HG02763 (cell line): ENCODE measurements at regions not wholly inside any gene's neighbourhood (a gene's known extent, or its start where the extent isn't known, plus 50 kb on each side); places are given as distances from the start of the nearest gene placed in this dataset.

ENCODE experiments used
- ATAC-seq: cut with Tn5 transposase; IDR thresholded peaks from one replicate; pipeline ENCODE4 v1.9.1; 2021; ENCODE audit warnings: mild to moderate bottlenecking, moderate library complexity; ENCODE audit not compliant: unreplicated experiment

DNA sequence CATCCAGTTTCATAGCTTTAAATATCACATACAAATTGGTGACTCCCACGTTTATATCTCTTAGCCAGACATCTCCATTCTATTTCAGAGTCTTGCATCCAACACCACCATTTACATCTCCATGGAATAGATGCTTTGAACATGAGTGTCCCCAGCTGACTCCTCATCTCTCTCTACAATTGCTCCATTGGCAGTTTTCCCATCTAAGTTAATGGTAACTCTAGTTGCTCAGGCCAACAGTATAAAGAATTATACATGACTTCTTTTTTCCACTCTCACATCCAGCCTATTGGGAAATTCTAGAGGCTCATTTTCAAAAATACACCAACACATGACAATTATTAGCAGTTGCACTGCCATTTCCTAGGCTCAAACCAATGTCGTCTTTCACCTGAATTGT, 388.2 kb downstream of the STIM2 start:
- ATAC-seq: no peak

DNA sequence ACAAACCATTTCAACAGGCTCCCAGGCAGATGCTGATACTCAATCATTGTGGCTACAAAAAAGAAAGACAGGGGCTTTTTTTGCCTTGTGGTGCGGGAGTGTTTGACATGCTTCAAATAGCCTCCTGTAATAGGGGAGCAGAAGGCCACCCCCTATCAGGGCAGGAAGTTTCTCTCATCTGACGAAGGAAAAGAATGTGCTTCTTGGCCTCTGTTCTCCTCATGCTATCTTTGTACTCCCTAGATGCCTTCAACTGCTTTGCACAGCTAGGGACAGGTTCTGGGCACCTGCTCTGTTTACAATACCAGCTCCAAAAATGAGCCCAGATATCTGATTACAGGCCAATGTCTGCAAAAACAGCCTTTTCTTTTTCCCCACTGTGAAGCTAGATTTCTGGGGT, 391.1 kb downstream of the STIM2 start:
- no peak for ATAC-seq

DNA sequence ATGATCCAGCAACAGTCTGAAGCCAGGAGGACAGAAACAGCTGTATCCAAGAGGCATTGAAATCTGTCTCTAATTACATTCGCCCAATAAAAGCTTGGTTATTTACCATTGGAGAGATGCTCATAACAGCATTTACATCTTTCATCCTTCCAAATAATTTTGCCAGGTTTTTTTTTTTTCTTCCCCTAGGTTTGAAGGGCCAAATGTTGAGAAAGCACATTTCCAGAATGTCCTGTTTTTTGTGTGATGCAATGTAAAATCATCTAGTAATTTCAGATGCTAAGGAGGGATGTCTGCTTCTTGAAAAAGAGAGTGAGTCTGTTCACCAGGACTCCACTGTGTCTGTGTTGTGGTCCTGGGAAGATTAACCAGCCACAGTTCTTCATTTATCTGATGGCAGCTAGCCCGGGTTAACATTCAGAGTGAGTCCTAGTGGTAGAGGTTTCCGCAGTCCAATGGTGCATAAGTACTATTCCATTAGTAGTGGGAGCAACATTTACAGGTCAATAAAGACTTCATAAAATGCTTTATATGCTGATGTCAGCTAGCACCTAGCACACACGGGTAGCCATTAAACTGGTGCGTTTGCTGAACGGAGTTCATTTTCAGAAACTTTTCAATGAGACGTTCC, 406.8 kb downstream of the STIM2 start:
- no peak for ATAC-seq

DNA sequence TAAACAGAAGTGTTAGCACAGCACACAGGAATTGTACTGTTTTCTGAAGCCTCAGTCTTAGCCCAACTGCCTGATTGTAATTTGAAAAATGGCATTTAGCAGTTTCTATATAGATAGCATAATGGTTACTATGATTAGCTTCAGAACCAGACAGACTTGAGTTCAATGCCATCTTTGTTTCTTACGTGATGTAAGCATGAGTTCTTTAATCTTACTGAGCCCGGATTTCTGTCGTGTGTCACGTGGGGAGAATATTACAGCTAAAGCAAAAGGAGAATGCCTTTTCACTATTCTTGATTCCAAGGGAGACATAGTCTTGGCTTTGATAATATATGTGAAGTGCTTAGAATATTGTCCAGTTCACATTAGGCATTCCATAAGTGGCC, 407.3 kb downstream of the STIM2 start:
- ATAC-seq: no peak

DNA sequence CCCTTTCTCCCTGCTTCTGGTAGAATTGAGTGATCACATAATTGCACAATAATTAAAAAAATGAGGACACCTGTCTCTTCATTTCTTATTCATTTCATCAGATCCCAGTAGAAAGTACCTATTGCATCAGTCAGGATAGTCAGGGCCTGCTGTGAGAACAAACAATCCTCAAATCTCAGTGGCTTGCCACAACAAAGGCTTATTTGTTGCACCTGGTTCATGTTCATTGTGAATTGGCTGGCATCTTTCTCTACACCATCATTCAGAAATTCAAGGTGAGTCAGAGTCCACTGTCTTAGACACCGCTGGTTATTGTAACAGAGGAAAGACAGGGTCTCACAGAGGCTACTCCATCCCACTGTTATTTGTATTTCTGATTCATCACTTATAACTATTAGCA, 409.8 kb downstream of the STIM2 start:
- ATAC-seq: no peak

DNA sequence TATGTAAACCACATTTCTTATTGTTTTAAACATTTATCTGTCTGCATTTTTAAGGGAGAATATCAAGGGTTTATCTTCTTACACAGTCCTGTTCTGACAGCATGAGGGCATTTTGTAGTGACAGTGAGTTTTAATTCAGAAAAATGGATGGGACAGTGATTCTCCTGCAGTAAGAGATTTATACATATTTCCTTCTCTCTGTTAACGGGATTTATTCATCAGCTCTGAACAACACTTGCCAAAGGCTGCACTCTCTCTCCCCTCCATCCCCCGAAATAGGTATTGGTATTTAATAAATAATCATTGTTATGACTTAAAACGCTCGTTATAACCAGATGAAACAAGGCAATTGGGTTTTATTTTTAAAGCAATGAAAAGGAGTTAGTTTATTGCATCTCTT, 410.9 kb downstream of the STIM2 start:
- ATAC-seq: no peak

DNA sequence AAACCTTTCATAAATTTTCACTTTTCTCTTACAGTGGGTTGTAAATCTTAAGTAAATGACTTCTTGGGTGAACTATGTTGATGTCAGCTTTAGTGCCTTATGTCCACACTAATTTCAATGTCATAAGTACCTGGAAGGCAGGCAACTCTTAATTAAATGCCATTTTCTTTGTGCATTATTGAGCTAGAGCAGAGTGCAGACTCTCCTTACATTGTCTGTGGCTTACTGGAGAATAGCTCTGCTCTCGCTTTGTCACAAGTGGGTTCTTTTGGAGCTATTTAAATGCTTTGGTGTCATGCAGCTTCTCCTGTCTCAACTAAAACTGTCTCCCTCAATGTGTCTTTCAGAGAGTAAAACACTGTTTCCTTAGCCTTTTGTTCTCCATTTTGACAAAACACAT, 411.6 kb downstream of the STIM2 start:
- no peak for ATAC-seq

DNA sequence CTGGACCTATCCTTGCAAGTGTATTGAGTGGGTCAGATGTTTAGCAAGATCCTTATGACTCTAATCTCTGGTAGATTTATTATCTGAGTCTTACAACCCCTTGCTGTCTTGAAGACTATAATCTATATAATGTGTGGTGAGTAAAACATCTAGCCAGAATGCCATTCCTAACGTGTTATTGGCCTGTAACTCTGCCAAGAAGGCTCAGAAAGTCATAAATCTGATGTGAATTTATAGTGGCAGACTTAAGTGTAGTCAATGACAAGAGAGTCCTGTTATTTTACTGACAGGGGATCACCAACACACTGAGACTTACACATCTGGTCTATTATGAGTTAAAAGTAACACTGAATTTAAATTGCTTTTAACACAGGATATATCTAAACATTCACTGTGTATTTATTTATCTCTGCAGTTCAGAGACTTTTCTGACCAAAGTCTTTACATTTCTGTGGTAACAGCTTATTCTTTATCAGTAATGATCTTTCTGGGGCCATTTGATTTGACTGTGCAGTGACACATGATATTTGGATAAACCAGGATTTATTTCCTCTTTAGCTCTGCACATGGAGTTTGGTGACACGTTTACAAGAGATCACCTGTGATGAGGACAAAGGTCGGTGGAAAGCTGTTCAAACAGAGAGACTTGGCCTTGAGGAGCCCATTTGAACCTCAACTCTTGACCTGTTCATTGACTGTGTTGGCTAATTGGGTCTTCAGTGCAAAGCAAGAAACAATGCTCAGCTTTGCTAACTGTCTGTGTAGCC, 415.8 kb downstream of the STIM2 start:
- ATAC-seq: no peak

DNA sequence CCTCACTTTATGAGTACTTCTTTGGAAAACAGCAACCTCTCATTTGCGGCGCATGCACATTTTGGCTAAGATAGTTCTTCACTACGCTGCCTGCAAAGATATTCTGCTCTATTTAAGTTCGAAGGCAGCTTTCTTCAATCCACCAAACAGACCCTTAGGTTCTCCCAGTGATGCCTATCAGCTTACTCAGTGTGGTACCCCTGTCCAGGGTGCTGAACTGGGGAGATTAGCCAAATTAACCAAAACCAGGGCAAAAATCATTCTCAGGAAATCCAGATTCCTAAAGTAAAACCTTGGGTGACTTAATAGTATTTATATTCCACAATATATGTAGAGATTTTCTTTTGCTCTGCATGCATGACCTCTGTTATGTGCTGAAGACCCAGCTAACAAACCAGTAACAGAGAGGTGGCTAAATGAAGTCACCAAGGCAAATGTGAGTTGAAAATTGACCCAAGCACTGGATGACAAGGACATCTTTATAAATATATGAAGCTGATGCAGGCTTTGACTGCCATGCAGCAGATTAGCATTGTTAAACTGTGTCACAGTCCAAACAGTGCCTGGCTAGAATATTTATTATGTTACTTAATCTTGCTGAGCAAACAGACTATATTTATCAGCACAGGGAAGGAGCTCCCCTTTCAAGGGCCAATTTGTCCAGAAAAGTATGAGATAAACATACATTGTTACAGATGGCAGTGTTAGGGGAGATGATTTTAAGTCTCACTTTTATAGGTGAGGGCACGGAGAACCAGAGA, 418.2 kb downstream of the STIM2 start:
- ATAC-seq: no peak

DNA sequence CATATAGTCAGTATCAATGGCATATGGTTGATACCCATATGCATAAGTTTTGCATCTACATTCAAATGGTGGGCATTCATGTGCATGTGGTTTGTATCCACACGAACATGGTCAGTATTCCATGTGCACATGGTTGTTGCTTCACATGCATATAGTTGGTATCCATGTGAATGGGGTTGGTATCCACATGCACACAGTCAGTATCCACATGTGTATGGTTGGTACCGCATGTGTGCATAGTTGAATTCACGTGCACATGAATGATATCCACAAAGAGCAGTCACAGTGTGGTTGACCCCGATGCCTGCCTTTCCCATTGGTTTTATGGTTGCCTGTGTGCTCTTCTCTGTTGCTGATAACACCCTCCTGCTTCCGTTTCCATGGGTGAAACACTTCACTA, 427.9 kb downstream of the STIM2 start:
- no peak for ATAC-seq

DNA sequence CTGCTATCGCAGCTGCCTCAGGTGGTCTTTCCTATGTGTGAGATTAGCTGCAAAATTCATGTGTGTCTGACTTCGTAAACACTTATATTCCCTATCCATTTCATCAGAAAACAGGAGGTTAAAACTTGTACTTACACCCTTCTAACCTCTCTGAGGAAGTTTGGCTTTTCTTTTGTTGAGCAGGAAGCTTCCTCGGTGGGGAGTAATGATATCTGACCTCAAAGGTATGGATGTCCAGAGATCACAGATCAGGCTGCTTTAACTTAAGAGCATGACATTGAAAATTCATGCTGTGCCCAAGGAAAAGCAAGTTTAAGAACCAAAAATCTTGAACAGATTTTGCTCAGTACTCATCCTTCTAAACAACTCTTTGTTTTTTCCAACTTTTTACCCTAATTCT, 429.1 kb downstream of the STIM2 start:
- ATAC-seq: no peak

DNA sequence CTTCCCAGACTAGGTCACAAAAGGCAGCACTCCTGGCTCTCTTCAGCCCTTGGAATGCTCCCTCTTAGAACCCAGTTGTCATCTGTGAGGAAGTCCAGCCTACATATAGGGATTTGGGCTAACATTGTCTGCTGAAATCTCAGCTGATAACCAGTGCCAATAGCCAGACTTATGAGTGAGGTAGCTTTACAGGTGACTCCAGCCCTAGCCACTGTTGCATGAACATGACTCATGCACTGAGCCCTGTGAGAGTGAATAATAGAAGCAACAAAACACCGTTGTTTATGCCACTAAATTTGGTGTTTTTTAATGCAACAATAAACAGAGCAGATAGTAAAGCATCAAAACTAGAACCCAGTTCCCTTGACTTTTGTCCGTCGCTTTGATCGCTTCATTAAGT, 433.2 kb downstream of the STIM2 start:
- no peak for ATAC-seq

DNA sequence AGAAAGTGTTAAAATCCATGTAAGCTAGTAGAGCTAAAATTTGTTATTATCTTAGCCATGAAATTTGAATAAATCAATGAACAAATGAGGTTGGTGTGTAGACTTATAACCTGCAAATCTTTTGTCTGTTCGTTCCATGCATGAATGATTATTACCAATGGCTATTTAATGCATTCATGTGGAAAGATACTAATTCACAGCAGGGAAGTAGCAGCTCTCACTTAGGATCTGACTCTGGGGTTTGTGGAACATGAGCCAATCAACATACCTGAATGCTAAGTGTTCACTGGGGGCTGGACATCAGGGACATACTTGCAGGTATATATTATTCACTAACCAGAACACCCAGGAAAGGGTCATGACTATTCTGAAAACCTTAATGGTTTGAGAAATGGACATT, 444.1 kb downstream of the STIM2 start:
- no peak for ATAC-seq

DNA sequence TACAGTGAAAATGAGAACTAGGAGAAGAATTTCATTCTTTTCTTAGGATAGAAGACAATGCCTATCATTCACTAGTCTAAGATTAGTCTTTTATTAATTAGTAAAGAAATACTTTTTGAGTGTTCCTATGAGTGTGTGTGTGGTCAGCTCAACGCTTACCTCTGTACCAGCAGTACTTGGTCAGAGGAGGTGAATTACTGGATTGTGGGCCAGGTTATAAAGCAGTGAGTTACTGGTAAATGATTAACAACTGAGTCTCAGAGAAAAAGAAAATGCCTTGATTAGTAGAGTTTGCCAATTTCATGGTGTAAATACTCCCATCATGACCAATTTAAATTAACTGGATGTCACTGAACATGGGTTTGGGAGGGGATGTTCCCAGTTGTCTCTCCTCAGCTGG, 444.6 kb downstream of the STIM2 start:
- ATAC-seq: no peak

DNA sequence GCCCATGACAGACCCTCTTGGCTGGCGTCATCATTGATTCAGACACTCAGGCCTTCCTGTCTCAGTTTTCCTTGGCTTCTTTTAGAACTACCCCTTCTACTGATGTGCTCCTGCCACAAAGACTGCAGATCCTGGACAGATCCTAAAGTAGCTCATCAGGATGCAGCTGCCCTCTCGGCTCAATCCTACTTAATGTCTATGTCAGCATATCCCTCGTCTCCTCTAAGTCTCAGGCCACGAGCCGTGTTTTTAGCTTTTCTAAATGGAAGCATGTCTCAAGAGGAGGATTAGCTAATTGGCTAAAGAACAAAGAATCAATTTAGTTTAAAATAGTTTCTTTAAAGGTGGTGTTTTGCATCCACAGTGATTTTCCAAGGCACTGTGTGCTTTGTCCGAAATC, 447.7 kb downstream of the STIM2 start:
- ATAC-seq: no peak

DNA sequence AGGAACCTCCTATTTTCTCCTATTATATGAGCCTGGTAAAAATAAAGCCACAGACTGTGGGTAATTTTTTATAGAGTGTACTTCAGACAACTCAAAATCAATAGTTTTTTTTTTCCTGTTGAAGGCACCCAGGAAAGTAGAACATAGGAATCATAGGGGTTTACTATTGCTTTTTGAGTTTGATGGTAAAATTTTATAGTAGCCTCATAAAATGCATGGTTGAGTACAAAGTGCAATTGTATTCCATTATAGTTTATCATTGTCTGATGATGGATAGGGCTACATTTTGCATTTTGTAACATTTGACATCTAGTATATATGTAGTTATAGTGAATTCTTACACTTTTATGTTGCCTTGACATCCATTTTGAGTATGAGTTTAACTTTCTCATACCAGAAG, 455.0 kb downstream of the STIM2 start:
- ATAC-seq: no peak

DNA sequence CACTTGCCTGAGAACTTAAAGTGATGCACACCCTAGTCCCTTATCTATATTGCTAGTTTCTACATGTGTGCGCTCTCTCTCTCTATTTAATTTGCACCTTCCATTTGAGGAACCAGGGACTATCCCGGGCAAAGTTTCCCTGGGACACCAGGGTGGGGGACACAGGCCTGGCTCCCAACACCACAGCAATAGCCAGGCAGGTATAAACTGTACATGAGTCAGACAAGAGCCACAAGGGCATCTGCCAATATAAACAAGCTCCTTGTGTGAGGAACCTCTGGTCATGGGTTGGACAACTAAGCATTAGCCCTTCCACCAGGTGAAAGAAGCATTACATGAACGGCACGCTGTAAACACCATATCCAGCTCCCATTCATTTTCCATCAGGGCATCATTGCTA, 455.5 kb downstream of the STIM2 start:
- ATAC-seq: no peak

DNA sequence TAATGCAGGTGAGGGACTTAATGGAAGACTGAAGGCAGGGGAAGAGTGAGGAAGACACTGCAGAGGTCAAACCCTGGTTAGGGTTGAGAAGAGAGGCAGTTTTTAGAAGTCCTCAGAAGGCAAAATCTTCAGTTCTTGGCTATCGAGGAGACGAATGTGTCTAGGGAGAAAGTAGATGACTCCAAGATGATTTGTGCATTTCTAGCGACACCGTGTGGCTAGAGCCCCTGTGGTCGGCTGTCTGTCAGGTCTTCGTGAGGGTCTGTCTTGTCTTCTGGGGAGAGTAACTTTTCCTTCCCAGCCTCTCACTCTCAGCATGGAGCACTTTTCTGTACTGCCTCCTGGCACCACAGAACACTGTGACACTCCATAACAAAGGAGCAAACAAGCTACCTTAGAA, 458.1 kb downstream of the STIM2 start:
- no peak for ATAC-seq

DNA sequence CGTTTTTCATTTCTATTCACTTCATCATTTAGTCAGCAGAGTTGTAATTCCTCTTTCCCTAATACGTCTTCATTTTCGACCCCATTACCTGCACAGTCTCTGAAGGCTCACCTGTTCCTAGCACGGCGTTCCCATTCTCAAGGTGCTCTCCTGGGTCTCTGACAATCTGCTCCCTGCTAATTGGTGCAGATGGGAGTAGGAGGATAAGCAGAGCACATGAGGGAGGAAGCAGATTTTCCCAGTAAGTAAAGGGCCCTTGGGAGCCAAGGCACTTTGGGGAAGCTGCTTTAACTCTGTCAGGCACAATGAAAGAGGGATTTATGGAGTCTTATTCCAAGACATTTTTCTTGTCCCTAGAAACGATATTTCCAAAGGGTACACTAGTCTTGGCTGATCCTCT, 466.4 kb downstream of the STIM2 start:
- no peak for ATAC-seq

DNA sequence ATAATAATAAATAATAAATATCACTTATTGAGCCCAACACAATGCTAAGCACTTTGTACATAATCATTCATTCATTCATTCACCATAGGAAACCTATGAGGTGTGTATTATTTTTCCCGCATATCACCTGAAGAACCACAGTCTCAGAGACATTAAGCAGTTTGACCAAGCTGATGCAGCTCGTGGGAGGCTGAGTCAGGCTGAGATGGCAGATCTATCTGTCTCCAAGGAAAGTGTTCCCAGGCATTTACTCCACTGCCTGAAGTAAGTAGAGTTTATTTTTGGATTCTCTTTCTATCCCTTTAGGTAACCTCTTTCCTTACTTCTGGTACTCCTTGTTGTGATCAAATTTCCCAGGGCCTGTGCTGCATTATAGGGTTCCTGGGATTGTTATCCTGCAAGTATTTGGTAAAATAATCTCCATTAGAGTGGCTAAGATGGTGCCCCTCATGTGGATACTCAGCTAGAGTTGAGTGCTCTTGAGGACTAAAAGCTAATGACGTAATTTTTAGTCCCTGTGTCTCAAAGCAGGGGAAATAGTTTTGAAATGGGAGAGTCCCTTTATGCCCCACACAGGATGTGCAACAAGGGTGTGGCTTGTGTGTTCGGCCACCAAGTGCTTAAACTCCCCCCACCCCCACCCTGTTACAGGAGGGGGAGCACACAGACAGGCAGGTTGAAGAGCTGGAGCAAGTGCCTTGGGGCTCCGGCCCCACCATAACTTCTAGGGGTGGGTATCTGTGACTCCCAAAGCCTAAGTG, 467.0 kb downstream of the STIM2 start:
- no peak for ATAC-seq

DNA sequence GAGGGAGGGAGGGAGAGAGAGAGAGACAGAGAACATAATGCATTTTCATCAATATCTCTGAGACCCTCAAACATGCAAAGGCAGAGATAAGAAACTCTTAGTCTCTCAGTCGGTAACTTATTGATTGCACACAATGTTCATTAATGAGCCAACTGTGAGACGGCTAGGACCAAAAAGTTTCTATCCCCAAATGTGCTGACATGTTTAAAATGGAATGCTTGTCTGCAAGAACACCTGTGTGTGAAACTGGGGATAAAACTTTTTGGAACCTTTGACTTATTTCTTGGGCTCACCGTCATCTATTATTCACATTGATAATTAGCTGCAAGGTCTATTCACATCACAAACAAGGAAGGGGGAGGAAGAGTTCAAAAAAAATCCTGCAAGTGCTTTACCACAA, 477.9 kb downstream of the STIM2 start:
- ATAC-seq: no peak
